ENCODE measurements at regions not wholly inside any gene's neighbourhood (a gene's known extent, or its start where the extent isn't known, plus 50 kb on each side); places are given as distances from the start of the nearest gene placed in this dataset.

DNA sequence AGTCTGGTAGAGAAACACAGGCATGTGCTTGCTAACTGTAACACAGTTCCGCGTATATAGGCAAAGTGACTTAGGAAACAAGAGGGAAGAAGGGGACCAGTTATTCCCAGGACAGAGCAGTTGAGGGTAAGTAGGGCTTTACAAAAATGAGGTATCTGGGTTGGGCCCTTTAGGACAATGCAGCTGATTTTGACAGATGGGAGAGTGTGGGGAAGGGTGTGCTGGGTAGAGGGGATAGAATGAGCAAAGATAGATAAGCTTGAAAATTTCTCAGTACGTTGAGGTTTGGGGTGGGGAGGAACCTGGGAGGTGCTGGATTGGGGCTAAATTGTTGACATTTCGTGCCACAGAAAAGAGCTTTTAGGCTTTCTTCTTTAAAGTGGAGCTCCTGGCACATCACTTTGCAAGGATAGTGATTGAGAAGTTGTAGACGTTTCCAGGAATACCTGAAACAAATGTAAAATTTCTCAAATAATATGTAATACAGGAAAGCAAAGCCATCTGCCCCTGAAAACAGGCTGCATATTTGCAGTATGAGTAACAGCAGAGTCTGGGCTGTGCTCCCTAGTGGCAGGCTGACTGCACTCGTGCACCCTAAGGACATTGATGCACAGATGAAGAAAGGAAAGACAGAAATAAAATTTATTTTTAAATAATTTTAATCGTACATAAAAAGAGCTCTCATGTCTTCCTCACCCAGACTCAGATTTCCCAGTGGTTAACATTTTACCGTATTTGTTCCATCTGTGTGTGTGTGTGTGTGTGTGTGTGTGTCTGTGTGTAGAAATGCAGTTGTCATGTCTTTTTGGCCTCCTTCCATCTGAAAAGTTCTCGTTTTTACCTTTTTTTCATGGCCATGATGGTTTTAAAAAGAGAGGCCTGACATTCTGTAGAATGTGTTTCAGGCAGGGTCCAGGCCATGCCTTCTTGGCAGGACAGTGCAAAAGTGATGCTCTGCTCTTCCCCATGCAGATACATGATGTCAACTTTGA is 144.9 kb upstream of the DMRT1 start:
- TF ChIP-seq, protein P1, sequence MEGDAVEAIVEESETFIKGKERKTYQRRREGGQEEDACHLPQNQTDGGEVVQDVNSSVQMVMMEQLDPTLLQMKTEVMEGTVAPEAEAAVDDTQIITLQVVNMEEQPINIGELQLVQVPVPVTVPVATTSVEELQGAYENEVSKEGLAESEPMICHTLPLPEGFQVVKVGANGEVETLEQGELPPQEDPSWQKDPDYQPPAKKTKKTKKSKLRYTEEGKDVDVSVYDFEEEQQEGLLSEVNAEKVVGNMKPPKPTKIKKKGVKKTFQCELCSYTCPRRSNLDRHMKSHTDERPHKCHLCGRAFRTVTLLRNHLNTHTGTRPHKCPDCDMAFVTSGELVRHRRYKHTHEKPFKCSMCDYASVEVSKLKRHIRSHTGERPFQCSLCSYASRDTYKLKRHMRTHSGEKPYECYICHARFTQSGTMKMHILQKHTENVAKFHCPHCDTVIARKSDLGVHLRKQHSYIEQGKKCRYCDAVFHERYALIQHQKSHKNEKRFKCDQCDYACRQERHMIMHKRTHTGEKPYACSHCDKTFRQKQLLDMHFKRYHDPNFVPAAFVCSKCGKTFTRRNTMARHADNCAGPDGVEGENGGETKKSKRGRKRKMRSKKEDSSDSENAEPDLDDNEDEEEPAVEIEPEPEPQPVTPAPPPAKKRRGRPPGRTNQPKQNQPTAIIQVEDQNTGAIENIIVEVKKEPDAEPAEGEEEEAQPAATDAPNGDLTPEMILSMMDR (IDR thresholded peaks at IDR 0.05): no peak
- no peak for TF ChIP-seq POLR2A (IDR thresholded peaks at IDR 0.05)
- 28 to 34% methylated on average over 9 of the region's 9 CpGs for WGBS, 2 donors
- intact Hi-C loops (cut with DNase I; ENCODE audit: low total_unique reads): no loop called here
- H3K4me3 ChIP-seq (ENCODE audit: low read depth, poor library complexity, severe bottlenecking): no peak overlapping the region
- peak in 1 of 2 donors; percentile 49 for DNase-seq (ENCODE audit: low spot score in 2 of 2)

DNA sequence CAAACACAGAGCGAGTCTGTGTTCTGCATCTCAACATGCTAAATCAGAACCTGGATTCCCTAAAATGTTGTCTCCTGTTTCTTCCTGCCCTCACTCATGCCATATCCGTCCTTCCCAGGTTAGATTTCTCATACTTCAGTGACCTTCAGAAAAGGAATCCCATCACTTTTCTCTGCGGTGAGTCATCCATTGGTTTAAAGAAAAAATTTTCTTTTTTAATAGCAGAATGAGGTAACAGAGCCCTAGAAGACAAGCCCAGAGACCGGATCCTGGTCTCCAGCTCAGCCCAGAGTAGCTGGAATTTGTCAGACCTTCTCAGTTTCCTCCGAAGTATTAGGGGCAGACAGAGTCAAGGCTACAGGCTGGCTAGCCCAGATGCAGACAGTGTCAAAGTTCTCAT is 143.2 kb upstream of the DMRT1 start:
- WGBS, 2 donors: 90% methylated on average over 5 of the region's 5 CpGs
- H3K4me3 ChIP-seq (ENCODE audit: low read depth, poor library complexity, severe bottlenecking): no peak overlapping the region
- DNase-seq (ENCODE audit: low spot score in 2 of 2): no peak
- TF ChIP-seq POLR2A (IDR thresholded peaks at IDR 0.05): no peak
- TF ChIP-seq, protein P1 (IDR thresholded peaks at IDR 0.05): no peak
- intact Hi-C loops (cut with DNase I; ENCODE audit: low total_unique reads): no loop called here

DNA sequence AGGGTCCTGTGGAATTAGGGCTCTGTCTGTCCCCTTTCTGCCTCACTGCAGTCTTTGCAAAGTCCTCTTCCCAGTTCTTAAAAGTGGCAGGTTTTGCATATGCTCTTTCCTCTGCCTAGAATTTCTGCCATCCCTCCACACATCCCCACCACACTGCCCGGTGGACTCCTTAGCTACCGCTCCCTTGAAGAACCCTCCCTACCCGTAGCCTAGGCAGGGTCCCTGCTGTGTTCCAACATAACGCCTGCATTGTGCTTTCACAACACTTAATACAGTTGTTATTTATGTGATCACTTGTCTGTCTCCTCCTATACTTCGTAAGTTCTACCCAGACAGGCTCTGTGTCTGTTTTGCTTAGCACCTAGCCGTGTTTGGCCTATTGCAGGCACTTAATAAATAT is 142.5 kb upstream of the DMRT1 start:
- TF ChIP-seq, protein P1 (IDR thresholded peaks at IDR 0.05): no peak
- no peak for TF ChIP-seq POLR2A (IDR thresholded peaks at IDR 0.05)
- WGBS, 2 donors: 86 to 87% methylated on average over 6 of the region's 6 CpGs
- DNase-seq (ENCODE audit: low spot score in 2 of 2): no peak
- intact Hi-C loops (cut with DNase I; ENCODE audit: low total_unique reads): no loop called here
- H3K4me3 ChIP-seq (ENCODE audit: low read depth, poor library complexity, severe bottlenecking): no peak overlapping the region

DNA sequence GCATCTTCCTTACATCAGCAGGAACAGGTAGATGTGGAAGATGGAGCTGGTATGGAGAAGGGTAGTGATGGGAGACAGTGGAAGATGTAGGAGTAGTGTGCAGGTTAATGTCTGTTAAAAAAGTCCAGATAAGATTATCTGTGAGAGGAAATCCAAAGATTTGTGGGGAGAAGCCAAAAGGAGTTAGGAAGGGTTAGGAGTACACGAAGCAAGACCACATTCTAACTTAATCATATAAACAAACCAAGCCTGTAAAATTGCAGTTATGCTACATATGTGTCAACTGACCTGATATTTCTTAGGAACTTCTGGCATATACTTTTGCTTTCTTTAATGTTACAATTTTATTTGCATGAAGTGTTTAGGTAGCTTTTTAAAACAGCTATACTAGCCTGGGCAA is 142.1 kb upstream of the DMRT1 start:
- no peak for DNase-seq (ENCODE audit: low spot score in 2 of 2)
- no peak overlapping the region for H3K4me3 ChIP-seq (ENCODE audit: low read depth, poor library complexity, severe bottlenecking)
- no peak for TF ChIP-seq POLR2A (IDR thresholded peaks at IDR 0.05)
- TF ChIP-seq, protein P1 (IDR thresholded peaks at IDR 0.05): no peak
- WGBS, 2 donors: 68 to 83% methylated on average over 1 of the region's 1 CpG
- intact Hi-C loops (cut with DNase I; ENCODE audit: low total_unique reads): no loop called here

DNA sequence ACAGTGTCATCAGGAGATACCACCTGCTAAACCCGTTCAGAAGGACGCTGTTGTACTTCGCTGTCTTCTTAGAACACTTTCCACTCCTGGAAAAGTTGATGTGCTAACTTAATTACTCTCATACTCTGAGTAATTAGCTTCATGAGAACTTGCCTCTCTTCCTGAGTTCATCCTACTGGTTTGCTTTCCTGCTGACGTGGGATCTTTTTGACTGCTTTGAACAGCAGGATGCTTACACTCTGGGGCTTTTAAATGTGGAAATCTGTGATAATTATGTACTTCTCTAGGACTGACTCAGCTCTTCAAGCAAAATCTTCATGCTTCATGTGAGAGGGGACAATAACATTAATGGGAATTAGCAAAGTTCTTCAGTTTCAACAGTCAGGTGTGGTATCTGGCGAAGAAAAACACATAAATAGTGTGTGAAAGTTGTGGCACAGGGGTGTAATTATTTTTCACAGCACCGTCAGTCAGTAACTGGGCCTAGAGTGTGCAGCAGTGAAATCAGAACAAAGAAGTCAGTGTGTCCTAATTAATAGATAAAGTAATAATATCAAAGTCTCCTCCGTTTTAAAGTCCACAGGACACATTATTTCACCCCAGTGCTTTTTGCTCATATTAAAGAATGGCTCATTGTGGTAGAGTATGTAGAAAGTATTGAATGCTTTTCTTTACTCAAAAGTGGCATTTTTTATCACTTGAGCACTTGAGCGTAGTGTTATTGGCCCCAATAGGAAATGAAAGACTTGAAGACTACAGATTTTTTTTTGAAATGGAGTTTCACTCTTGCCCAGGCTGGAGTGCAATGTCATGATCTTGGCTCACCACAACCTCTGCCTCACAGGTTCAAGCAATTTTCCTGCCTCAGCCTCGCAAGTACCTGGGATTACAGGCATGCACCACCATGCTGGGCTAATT is 140.9 kb upstream of the DMRT1 start:
- H3K4me3 ChIP-seq (ENCODE audit: low read depth, poor library complexity, severe bottlenecking): no peak overlapping the region
- 75 to 80% methylated on average over 9 of the region's 9 CpGs for WGBS, 2 donors
- TF ChIP-seq POLR2A (IDR thresholded peaks at IDR 0.05): no peak
- TF ChIP-seq, protein P1 (IDR thresholded peaks at IDR 0.05): no peak
- intact Hi-C loops (cut with DNase I; ENCODE audit: low total_unique reads): no loop called here
- no peak for DNase-seq (ENCODE audit: low spot score in 2 of 2)

Data from lower leg skin (tissue), 4 donors.